Brain microvascular endothelial cell (primary cell): ENCODE measurements at regions not wholly inside any gene's neighbourhood (a gene's known extent, or its start where the extent isn't known, plus 50 kb on each side); places are given as distances from the start of the nearest gene placed in this dataset.

Experiments used
- DNase-seq: peaks from one replicate; pipeline ENCODE4 v3.0.0-alpha.2; 2020
- H3K27ac ChIP-seq: fragments of 250-450 bp; sonication (Bioruptor Pico); 2 replicates; pipeline ENCODE4 v1.5.1; 2020; ENCODE audit warnings: mild to moderate bottlenecking, moderate library complexity
- H3K27me3 ChIP-seq: fragments of 250-450 bp; sonication (Bioruptor Pico); replicated peaks from 2 replicates; pipeline ENCODE4 v1.5.1; 2020; ENCODE audit warnings: mild to moderate bottlenecking
- H3K36me3 ChIP-seq: fragments of 250-450 bp; sonication (Bioruptor Pico); replicated peaks from 2 replicates; pipeline ENCODE4 v1.5.1; 2020; ENCODE audit warnings: mild to moderate bottlenecking
- H3K4me3 ChIP-seq: 2 replicates; pipeline ENCODE4 v1.5.1; 2011; ENCODE audit warnings: low read depth, mild to moderate bottlenecking, control low read depth, low read length, moderate library complexity
- in situ Hi-C: cut with HindIII; loops from 2 replicates; pipeline ENCODE4 v1.10.0; 2017; ENCODE audit warnings: low sequenced_read_pairs, low pct_ligation_motif_present
- TF ChIP-seq, protein P1 (sequence below): IDR thresholded peaks from 2 replicates; pipeline ENCODE4 v1.5.1; 2011; ENCODE audit warnings: low read depth, mild to moderate bottlenecking, moderate library complexity, low read length, control low read depth, inconsistent platforms; ENCODE audit errors: missing control alignments

DNA sequence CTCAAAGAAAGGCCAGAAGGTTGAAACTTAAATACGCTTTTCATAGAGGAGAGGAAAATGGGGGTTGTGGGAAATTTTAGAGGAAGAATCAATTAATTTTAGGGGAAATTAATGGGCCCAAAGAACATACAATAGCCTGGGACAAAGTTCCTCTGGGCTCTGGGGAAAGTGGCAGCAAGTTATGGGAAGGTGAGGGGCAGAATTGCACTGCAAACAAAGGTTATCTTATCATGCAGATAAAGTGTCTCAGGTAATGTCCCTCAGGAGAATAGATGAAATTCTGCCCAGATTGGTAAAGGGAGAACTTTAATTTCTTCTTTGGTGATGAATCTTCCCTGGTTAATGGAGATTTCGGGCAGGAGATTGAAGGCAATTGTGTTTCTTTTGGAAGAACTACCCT, 326.1 kb upstream of the SLC24A2 start:
- DNase-seq: no peak
- in situ Hi-C loops: no loop called here
- TF ChIP-seq, protein P1, sequence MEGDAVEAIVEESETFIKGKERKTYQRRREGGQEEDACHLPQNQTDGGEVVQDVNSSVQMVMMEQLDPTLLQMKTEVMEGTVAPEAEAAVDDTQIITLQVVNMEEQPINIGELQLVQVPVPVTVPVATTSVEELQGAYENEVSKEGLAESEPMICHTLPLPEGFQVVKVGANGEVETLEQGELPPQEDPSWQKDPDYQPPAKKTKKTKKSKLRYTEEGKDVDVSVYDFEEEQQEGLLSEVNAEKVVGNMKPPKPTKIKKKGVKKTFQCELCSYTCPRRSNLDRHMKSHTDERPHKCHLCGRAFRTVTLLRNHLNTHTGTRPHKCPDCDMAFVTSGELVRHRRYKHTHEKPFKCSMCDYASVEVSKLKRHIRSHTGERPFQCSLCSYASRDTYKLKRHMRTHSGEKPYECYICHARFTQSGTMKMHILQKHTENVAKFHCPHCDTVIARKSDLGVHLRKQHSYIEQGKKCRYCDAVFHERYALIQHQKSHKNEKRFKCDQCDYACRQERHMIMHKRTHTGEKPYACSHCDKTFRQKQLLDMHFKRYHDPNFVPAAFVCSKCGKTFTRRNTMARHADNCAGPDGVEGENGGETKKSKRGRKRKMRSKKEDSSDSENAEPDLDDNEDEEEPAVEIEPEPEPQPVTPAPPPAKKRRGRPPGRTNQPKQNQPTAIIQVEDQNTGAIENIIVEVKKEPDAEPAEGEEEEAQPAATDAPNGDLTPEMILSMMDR: no peak

DNA sequence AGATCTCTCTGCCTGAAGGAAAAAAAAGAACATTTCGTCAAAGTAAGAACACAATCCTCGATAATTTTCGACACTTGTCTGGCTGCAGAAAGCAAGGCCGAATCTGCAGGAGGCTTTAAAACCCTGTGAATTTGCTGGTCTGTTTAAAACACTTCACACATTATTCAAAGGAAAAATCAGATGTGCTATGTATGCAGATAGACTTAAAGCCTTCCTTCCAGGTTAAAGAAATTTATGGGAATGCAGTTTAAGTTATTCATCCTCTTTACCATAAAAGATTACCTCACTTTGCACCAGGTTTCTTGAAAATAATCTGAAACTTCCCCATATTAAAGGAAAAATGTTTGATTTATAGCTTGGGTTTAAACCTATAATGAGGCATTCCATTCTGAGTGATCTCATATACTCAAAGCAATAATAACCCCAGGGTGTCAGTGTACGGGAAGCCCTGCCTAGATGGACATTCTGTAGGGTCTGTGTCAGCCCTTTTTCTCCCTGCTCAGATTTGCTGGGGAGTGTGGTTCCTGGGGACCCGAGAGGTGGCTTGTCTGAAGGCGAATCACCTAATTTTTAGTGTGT, 323.5 kb upstream of the SLC24A2 start:
- Histone ChIP-seq H3K27me3 (no peaks in the 10 kb centered on the region), H3K27ac (no peak overlapping the region), H3K4me3 (no peak overlapping the region), H3K36me3 (no peaks in the 10 kb centered on the region)
- in situ Hi-C loops: no loop called here
- no peak for DNase-seq
- TF ChIP-seq, protein P1: no peak

More for the DNA sequence above, 326.1 kb upstream of the SLC24A2 start:
- Histone ChIP-seq H3K36me3 (no peaks in the 10 kb centered on the region), H3K27me3 (no peaks in the 10 kb centered on the region), H3K27ac (no peak overlapping the region), H3K4me3 (no peak overlapping the region)

DNA sequence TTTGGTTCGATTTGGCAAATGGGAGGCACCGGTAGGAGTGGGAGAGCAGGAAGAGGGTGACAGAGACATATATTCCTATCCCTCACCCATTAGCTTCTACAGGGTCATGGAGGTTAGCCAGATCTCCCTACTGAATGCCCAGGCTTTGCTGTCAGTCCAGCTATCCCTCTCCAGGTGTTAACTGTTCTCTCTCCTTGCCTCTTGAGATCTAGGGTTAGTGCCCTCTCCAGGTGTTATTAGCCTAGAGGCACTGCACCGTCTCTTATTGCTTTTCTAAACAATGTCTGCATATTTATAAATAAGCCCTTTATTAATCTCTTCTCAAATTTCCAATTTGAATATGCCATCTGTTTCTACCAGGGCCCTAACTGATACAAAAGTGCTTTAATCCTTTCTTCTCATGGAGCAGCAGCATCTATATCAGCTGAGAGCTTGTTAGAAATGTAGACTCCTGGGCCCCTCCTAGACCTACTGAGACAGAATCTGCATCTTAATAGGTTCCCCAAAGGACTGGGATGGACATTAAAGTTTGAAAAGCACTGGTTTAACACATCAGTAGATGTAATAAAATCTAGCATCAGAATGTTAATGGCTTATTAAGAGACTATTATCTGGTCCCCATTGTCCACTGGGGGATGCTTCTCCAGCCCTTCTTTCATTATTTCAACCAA, 322.5 kb upstream of the SLC24A2 start:
- TF ChIP-seq, protein P1: no peak
- no peak for DNase-seq
- H3K27ac ChIP-seq: no peak overlapping the region
- no peaks in the 10 kb centered on the region for H3K36me3 ChIP-seq
- no peak overlapping the region for H3K4me3 ChIP-seq
- in situ Hi-C loops: no loop called here
- H3K27me3 ChIP-seq: no peaks in the 10 kb centered on the region

DNA sequence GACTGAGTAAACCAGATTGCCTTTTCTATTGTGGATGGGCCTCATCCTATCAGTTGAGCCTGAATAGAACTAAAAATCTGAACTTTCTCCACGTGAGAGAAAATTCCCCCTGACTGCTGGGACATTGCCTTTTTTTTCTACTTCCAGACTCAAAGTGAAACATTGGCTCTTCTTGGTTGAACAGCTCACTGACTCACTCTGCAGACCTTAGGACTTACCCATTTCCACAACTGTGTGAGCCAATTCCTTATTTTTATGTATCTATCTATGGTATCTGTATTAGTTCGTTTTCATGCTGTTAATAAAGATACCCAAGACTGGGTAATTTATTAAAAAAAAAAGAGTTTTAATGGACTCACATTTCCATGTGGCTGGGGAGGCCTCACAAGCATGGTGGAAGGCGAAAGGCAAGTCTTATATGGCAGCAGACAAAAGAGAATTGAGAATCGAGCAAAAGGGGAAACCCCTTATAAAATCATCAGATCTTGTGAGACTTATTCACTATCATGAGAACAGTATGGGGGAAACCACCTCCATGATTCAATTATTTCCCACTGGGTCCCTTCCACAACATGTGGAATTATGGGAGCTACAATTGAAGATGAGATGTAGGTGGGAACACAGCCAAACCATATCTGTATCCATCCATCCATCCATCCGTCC, 306.7 kb upstream of the SLC24A2 start:
- Histone ChIP-seq H3K36me3 (no peaks in the 10 kb centered on the region), H3K4me3 (no peak overlapping the region), H3K27ac (no peak overlapping the region), H3K27me3 (no peaks in the 10 kb centered on the region)
- TF ChIP-seq, protein P1: no peak
- no peak for DNase-seq
- in situ Hi-C loops: no loop called here

DNA sequence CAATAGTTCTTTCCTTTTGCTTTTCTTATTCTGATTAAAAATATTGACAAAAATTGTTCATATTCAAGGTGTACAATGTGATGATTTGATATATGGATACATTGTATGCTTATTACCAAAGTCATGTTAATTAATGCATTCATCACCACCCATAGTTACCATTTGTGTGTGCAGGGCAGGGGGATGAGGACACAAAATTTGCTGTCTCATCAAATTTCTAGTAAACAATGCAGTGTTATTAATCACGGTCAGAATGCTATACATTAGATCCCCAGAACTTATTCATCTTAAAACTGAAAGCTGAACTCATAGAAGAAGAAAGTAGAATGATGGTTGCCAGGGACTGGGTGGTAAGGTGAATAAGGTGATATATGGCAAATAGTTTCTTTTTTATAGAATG, 303.7 kb upstream of the SLC24A2 start:
- DNase-seq: no peak

More for the DNA sequence above, 303.7 kb upstream of the SLC24A2 start:
- Histone ChIP-seq H3K36me3 (no peaks in the 10 kb centered on the region), H3K27ac (no peak overlapping the region), H3K4me3 (no peak overlapping the region), H3K27me3 (no peaks in the 10 kb centered on the region)
- TF ChIP-seq, protein P1: no peak
- in situ Hi-C loops: no loop called here
